Fibroblast of lung (primary cell): ENCODE measurements at regions not wholly inside any gene's neighbourhood (a gene's known extent, or its start where the extent isn't known, plus 50 kb on each side); places are given as distances from the start of the nearest gene placed in this dataset.

ENCODE experiments used
- DNase-seq, 2 donors: peaks; one replicate each; pipeline versions ENCODE4 v3.0.0 to v3.0.0-alpha.2; 2010; ENCODE audit warnings: low read depth in 2 of 2
- H2AFZ ChIP-seq: 2 replicates; pipeline ENCODE4 v1.5.1; 2012; ENCODE audit warnings: low read length, control low read depth, inconsistent platforms
- H3K27ac ChIP-seq: 2 replicates; pipeline ENCODE4 v1.5.1; 2011; ENCODE audit warnings: low read length, control low read depth; ENCODE audit not compliant: insufficient read depth
- H3K27me3 ChIP-seq: 2 replicates; pipeline ENCODE4 v1.5.1; 2011; ENCODE audit warnings: mild to moderate bottlenecking, low read length; ENCODE audit not compliant: control insufficient read depth, insufficient read depth
- H3K36me3 ChIP-seq: 2 replicates; pipeline ENCODE4 v1.5.1; 2011; ENCODE audit warnings: low read length; ENCODE audit not compliant: control insufficient read depth, insufficient read depth
- H3K4me1 ChIP-seq: 2 replicates; pipeline ENCODE4 v1.5.1; 2011; ENCODE audit warnings: low read length; ENCODE audit not compliant: control insufficient read depth, insufficient read depth; ENCODE audit errors: extremely low read depth
- H3K4me2 ChIP-seq: 2 replicates; pipeline ENCODE4 v1.5.1; 2011; ENCODE audit warnings: low read length, control low read depth; ENCODE audit not compliant: insufficient read depth; ENCODE audit errors: extremely low read depth
- H3K4me3 ChIP-seq, 4 experiments: fragments of 200-600 bp in 1 of 4; sonication (generic) in 1 of 4; replicated peaks in 1 of 4; 2 replicates each; pipeline ENCODE4 v1.5.1; 2011 to 2016; ENCODE audit warnings: low read length in 4 of 4, low read depth in 3 of 4, mild to moderate bottlenecking in 3 of 4, control low read depth in 2 of 4, inconsistent platforms in 1 of 4, mixed read lengths in 1 of 4; ENCODE audit not compliant: insufficient read depth in 1 of 4; ENCODE audit errors: control extremely low read depth in 1 of 4
- H3K79me2 ChIP-seq: 2 replicates; pipeline ENCODE4 v1.5.1; 2012; ENCODE audit warnings: mild to moderate bottlenecking, low read length, inconsistent platforms; ENCODE audit not compliant: control insufficient read depth, insufficient read depth
- H3K9ac ChIP-seq: 2 replicates; pipeline ENCODE4 v1.5.1; 2011; ENCODE audit warnings: mild to moderate bottlenecking, low read length, control low read depth; ENCODE audit not compliant: insufficient read depth
- H3K9me3 ChIP-seq: 2 replicates; pipeline ENCODE4 v1.5.1; 2012; ENCODE audit warnings: low read depth, low read length; ENCODE audit not compliant: control insufficient read depth, insufficient read depth
- H4K20me1 ChIP-seq: 2 replicates; pipeline ENCODE4 v1.5.1; 2011; ENCODE audit warnings: low read length; ENCODE audit not compliant: control insufficient read depth, insufficient read depth; ENCODE audit errors: extremely low read depth
- EZH2 ChIP-seq: IDR thresholded peaks from 2 replicates; pipeline ENCODE4 v1.5.1; 2012; ENCODE audit warnings: low read length, control low read depth, mild to moderate bottlenecking; ENCODE audit errors: missing control alignments
- TF ChIP-seq, protein P1 (sequence below), 2 donors: IDR thresholded peaks in 1 of 2; conservative IDR thresholded peaks in 1 of 2; 1 replicate in 1 of 2; 2 replicates in 1 of 2; pipeline ENCODE4 v1.5.1; 2011 to 2012; ENCODE audit warnings: low read length in 2 of 2, control low read depth in 1 of 2, inconsistent platforms in 1 of 2, low read depth in 1 of 2, mild to moderate bottlenecking in 1 of 2

DNA sequence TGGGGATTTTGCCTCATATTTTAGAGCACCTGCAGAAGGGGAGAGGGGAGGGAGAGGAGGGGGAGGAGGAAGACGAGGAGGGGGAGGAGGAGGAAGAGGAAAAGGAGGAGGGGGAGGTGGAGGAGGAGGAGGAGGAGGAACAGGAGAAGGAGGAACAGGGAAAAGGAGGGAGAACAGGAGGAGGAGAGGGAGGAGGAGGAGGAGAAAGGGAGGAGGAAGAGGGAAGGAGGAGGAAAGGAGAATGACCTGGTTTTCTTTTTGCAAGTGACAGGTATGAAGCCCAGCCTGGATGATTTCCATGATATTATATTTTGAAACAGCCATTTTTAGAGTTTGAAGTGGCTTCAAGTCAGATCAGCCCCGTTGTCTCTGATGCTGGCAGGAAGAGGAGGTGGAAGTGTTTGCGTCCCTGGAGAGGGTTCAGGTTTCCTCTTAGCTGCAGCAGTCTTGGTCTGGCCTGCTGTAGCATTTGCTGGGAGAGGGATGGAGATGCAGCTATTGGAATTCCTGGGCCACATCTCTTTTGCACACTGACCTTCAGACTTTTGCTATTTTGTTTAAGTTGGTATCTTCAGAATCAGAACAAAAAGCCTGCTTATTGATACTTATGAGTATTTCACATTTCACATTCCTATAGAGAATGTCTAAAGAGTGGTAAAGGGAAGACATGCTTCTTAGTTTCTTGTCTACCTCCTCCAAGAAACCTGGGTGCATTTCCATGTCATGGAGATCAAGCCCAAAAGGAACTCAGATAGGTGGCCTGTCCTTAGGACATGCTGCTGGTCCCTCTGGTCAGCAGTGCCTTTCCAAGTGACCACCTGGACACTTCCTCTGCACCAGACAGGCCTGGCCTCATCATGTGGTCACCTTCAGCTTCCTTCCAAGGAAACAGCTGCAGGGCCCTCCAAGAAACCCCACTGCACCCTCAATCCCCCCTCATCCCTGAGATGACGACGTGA lies 54.3 kb upstream of the IYD start:
- no peak overlapping the region for H2AFZ ChIP-seq
- H3K27me3 ChIP-seq: no peaks in the 10 kb centered on the region
- TF ChIP-seq, protein P1, sequence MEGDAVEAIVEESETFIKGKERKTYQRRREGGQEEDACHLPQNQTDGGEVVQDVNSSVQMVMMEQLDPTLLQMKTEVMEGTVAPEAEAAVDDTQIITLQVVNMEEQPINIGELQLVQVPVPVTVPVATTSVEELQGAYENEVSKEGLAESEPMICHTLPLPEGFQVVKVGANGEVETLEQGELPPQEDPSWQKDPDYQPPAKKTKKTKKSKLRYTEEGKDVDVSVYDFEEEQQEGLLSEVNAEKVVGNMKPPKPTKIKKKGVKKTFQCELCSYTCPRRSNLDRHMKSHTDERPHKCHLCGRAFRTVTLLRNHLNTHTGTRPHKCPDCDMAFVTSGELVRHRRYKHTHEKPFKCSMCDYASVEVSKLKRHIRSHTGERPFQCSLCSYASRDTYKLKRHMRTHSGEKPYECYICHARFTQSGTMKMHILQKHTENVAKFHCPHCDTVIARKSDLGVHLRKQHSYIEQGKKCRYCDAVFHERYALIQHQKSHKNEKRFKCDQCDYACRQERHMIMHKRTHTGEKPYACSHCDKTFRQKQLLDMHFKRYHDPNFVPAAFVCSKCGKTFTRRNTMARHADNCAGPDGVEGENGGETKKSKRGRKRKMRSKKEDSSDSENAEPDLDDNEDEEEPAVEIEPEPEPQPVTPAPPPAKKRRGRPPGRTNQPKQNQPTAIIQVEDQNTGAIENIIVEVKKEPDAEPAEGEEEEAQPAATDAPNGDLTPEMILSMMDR (conservative IDR thresholded peaks at IDR 0.05 in 1 of 2, IDR thresholded peaks at IDR 0.05 in 1 of 2; ENCODE audit: low read depth in 1 of 2, low read length in 2 of 2): no peak
- TF ChIP-seq EZH2: no peak
- no peaks in the 10 kb centered on the region for H3K79me2 ChIP-seq
- H3K4me3 ChIP-seq: no peak overlapping the region
- H4K20me1 ChIP-seq: no peaks in the 10 kb centered on the region
- no peak overlapping the region for H3K9ac ChIP-seq
- H3K4me1 ChIP-seq: no peaks in the 10 kb centered on the region
- no peak for DNase-seq
- no peaks in the 10 kb centered on the region for H3K9me3 ChIP-seq
- no peak overlapping the region for H3K27ac ChIP-seq
- no peak overlapping the region for H3K4me2 ChIP-seq
- no peaks in the 10 kb centered on the region for H3K36me3 ChIP-seq

DNA sequence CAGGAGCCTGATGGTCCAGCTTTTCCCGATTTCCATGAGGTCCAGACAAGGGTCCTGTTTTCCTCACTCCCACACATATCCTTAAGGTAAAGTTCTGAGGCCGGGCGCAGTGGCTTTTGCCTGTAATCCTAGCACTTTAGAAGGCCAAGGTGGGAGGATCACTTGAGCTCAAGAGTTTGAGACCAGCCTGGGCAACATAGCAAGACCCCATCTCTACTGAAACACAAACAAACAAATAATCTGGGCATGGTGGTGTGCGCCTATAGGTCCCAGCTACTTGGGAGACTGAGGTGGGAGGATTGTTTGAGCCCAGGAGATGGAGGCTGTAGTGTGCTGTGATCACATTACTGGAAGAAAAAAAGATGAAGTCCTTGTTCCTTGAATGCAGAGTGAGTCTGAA lies 53.2 kb upstream of the IYD start:
- Histone ChIP-seq H3K36me3 (no peaks in the 10 kb centered on the region), H4K20me1 (no peaks in the 10 kb centered on the region), H3K9ac (no peak overlapping the region), H3K4me2 (no peak overlapping the region), H3K4me1 (no peaks in the 10 kb centered on the region), H3K27me3 (no peaks in the 10 kb centered on the region), H3K79me2 (no peaks in the 10 kb centered on the region), H3K9me3 (no peaks in the 10 kb centered on the region), H3K4me3 (no peak overlapping the region), H3K27ac (no peak overlapping the region), H2AFZ (no peak overlapping the region)
- TF ChIP-seq, protein P1 (conservative IDR thresholded peaks at IDR 0.05 in 1 of 2, IDR thresholded peaks at IDR 0.05 in 1 of 2; ENCODE audit: low read depth in 1 of 2, low read length in 2 of 2): no peak
- no peak for TF ChIP-seq EZH2
- no peak for DNase-seq

DNA sequence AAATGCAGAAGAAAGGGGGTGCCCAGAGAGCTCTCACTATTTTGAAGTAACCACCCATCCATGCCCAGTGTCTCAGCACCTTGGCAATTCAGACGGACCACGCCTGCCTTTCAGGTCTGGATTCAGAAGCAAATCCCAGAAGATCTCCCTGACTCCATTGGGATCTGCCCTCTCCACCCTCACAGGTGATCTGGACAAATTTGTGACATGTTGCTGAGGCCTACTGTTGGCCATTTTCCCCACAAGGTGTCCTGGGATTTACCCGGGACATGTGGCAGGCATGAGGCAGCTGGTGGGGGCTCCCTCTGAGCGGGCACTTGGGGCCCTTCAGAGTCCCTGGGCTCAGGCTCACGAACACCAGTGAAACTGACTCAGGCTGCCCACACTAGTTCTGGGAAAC lies 51.9 kb upstream of the IYD start:
- H3K27me3 ChIP-seq: no peaks in the 10 kb centered on the region

More for the DNA sequence above, 51.9 kb upstream of the IYD start:
- Histone ChIP-seq H3K36me3 (no peaks in the 10 kb centered on the region), H3K27ac (no peak overlapping the region), H2AFZ (no peak overlapping the region), H3K4me2 (no peak overlapping the region), H3K4me1 (no peaks in the 10 kb centered on the region), H3K4me3 (no peak overlapping the region), H3K9me3 (no peaks in the 10 kb centered on the region), H4K20me1 (no peaks in the 10 kb centered on the region), H3K79me2 (no peaks in the 10 kb centered on the region), H3K9ac (no peak overlapping the region)
- no peak for DNase-seq
- TF ChIP-seq, protein P1 (conservative IDR thresholded peaks at IDR 0.05 in 1 of 2, IDR thresholded peaks at IDR 0.05 in 1 of 2; ENCODE audit: low read depth in 1 of 2, low read length in 2 of 2): no peak
- TF ChIP-seq EZH2: no peak
